Fibroblast of lung (primary cell): ENCODE measurements at regions not wholly inside any gene's neighbourhood (a gene's known extent, or its start where the extent isn't known, plus 50 kb on each side); places are given as distances from the start of the nearest gene placed in this dataset.

ENCODE experiments used
- DNase-seq, 2 donors: peaks; one replicate each; pipeline versions ENCODE4 v3.0.0 to v3.0.0-alpha.2; 2010; ENCODE audit warnings: low read depth in 2 of 2
- H2AFZ ChIP-seq: 2 replicates; pipeline ENCODE4 v1.5.1; 2012; ENCODE audit warnings: low read length, control low read depth, inconsistent platforms
- H3K27ac ChIP-seq: 2 replicates; pipeline ENCODE4 v1.5.1; 2011; ENCODE audit warnings: low read length, control low read depth; ENCODE audit not compliant: insufficient read depth
- H3K27me3 ChIP-seq: 2 replicates; pipeline ENCODE4 v1.5.1; 2011; ENCODE audit warnings: mild to moderate bottlenecking, low read length; ENCODE audit not compliant: control insufficient read depth, insufficient read depth
- H3K36me3 ChIP-seq: 2 replicates; pipeline ENCODE4 v1.5.1; 2011; ENCODE audit warnings: low read length; ENCODE audit not compliant: control insufficient read depth, insufficient read depth
- H3K4me1 ChIP-seq: 2 replicates; pipeline ENCODE4 v1.5.1; 2011; ENCODE audit warnings: low read length; ENCODE audit not compliant: control insufficient read depth, insufficient read depth; ENCODE audit errors: extremely low read depth
- H3K4me2 ChIP-seq: 2 replicates; pipeline ENCODE4 v1.5.1; 2011; ENCODE audit warnings: low read length, control low read depth; ENCODE audit not compliant: insufficient read depth; ENCODE audit errors: extremely low read depth
- H3K4me3 ChIP-seq, 4 experiments: fragments of 200-600 bp in 1 of 4; sonication (generic) in 1 of 4; replicated peaks in 1 of 4; 2 replicates each; pipeline ENCODE4 v1.5.1; 2011 to 2016; ENCODE audit warnings: low read length in 4 of 4, low read depth in 3 of 4, mild to moderate bottlenecking in 3 of 4, control low read depth in 2 of 4, inconsistent platforms in 1 of 4, mixed read lengths in 1 of 4; ENCODE audit not compliant: insufficient read depth in 1 of 4; ENCODE audit errors: control extremely low read depth in 1 of 4
- H3K79me2 ChIP-seq: 2 replicates; pipeline ENCODE4 v1.5.1; 2012; ENCODE audit warnings: mild to moderate bottlenecking, low read length, inconsistent platforms; ENCODE audit not compliant: control insufficient read depth, insufficient read depth
- H3K9ac ChIP-seq: 2 replicates; pipeline ENCODE4 v1.5.1; 2011; ENCODE audit warnings: mild to moderate bottlenecking, low read length, control low read depth; ENCODE audit not compliant: insufficient read depth
- H3K9me3 ChIP-seq: 2 replicates; pipeline ENCODE4 v1.5.1; 2012; ENCODE audit warnings: low read depth, low read length; ENCODE audit not compliant: control insufficient read depth, insufficient read depth
- H4K20me1 ChIP-seq: 2 replicates; pipeline ENCODE4 v1.5.1; 2011; ENCODE audit warnings: low read length; ENCODE audit not compliant: control insufficient read depth, insufficient read depth; ENCODE audit errors: extremely low read depth
- CTCF ChIP-seq, 2 donors: IDR thresholded peaks in 1 of 2; conservative IDR thresholded peaks in 1 of 2; 1 replicate in 1 of 2; 2 replicates in 1 of 2; pipeline ENCODE4 v1.5.1; 2011 to 2012; ENCODE audit warnings: low read length in 2 of 2, control low read depth in 1 of 2, inconsistent platforms in 1 of 2, low read depth in 1 of 2, mild to moderate bottlenecking in 1 of 2
- EZH2 ChIP-seq: IDR thresholded peaks from 2 replicates; pipeline ENCODE4 v1.5.1; 2012; ENCODE audit warnings: low read length, control low read depth, mild to moderate bottlenecking; ENCODE audit errors: missing control alignments

DNA sequence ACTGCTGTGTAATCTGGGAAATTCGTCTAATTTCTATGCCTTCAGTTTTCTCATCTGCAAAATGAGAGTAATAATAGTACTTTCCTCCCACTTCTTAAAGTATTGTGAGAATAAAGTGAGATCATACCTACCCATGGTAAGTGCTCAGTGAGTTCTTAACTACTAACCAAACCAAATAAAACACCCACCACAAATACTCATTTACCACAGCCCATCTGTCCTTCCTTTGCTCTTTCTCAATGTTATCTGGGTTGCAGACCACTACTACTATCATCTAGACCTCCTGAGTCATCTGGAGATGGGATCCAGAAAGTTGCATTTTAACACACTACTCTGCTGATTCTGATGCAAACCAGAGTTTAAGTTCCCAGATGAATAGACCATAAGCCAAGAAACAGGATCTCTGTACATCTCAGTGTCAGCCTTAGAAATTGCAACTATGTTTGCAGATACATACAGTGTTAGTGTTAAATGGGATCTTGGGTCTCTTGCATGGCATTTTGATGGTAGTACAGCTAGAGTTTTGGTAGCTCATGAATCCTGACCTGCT lies 105.4 kb upstream of the ATP10B start:
- Histone ChIP-seq H2AFZ (no peak overlapping the region), H3K9ac (no peak overlapping the region), H3K4me1 (no peaks in the 10 kb centered on the region), H4K20me1 (no peaks in the 10 kb centered on the region), H3K27ac (no peak overlapping the region), H3K36me3 (no peaks in the 10 kb centered on the region), H3K79me2 (no peaks in the 10 kb centered on the region), H3K4me3 (no peak overlapping the region), H3K9me3 (no peaks in the 10 kb centered on the region), H3K27me3 (no peaks in the 10 kb centered on the region), H3K4me2 (no peak overlapping the region)
- DNase-seq = no peak
- no peak for TF ChIP-seq CTCF (conservative IDR thresholded peaks at IDR 0.05 in 1 of 2, IDR thresholded peaks at IDR 0.05 in 1 of 2; ENCODE audit: low read depth in 1 of 2, low read length in 2 of 2)
- TF ChIP-seq EZH2 = no peak

GRCh38 chr5:160956051-160956450 lies 104.0 kb upstream of the ATP10B start:
- no peak for TF ChIP-seq EZH2
- Histone ChIP-seq H3K79me2 (no peaks in the 10 kb centered on the region), H3K27me3 (no peaks in the 10 kb centered on the region), H3K4me3 (no peak overlapping the region), H3K4me2 (no peak overlapping the region), H2AFZ (no peak overlapping the region), H3K27ac (no peak overlapping the region), H3K4me1 (no peaks in the 10 kb centered on the region), H4K20me1 (no peaks in the 10 kb centered on the region), H3K9me3 (no peaks in the 10 kb centered on the region), H3K36me3 (no peaks in the 10 kb centered on the region), H3K9ac (no peak overlapping the region)
- DNase-seq = no peak

- no peak for TF ChIP-seq CTCF (conservative IDR thresholded peaks at IDR 0.05 in 1 of 2, IDR thresholded peaks at IDR 0.05 in 1 of 2; ENCODE audit: low read depth in 1 of 2, low read length in 2 of 2)
- no peak for TF ChIP-seq EZH2
- no peaks in the 10 kb centered on the region for H3K9me3 ChIP-seq
These were observed 98.3 kb upstream of the ATP10B start for GRCh38 chr5:160950311-160950710.

More at GRCh38 chr5:160950311-160950710, 98.3 kb upstream of the ATP10B start:
- Histone ChIP-seq H3K4me1 (no peaks in the 10 kb centered on the region), H3K27me3 (no peaks in the 10 kb centered on the region), H3K4me3 (no peak overlapping the region), H3K9ac (no peak overlapping the region), H3K27ac (no peak overlapping the region), H4K20me1 (no peaks in the 10 kb centered on the region), H3K79me2 (no peaks in the 10 kb centered on the region), H3K36me3 (no peaks in the 10 kb centered on the region), H3K4me2 (no peak overlapping the region), H2AFZ (no peak overlapping the region)
- no peak for DNase-seq
